Hepatocyte (in vitro differentiated cells): ENCODE measurements at regions not wholly inside any gene's neighbourhood (a gene's known extent, or its start where the extent isn't known, plus 50 kb on each side); places are given as distances from the start of the nearest gene placed in this dataset.
"Not testable (repeated sequence)": the region's sequence is repeated elsewhere in the genome, so short reads cannot be mapped to it uniquely, and the experiment has no call there.

Experiments
- DNase-seq: peaks from one replicate; pipeline ENCODE4 v3.0.0-alpha.2; 2016; ENCODE audit warnings: low spot score
- H2AFZ ChIP-seq: fragments of 200-600 bp; sonication (generic); 2 replicates; pipeline ENCODE4 v1.6.0; 2016; ENCODE audit warnings: antibody characterized with exemption, mild to moderate bottlenecking
- H3K27ac ChIP-seq: fragments of 200-600 bp; sonication (generic); 2 replicates; pipeline ENCODE4 v1.5.1; 2016; ENCODE audit warnings: mild to moderate bottlenecking
- H3K27me3 ChIP-seq: fragments of 200-600 bp; sonication (generic); 2 replicates; pipeline ENCODE4 v1.6.1; 2016
- H3K36me3 ChIP-seq: fragments of 200-600 bp; sonication (generic); replicated peaks from 2 replicates; pipeline ENCODE4 v1.5.1; 2016; ENCODE audit warnings: low read depth; ENCODE audit not compliant: insufficient read depth
- H3K4me1 ChIP-seq: fragments of 200-600 bp; sonication (generic); 2 replicates; pipeline ENCODE4 v1.5.1; 2016; ENCODE audit warnings: mild to moderate bottlenecking, moderate library complexity; ENCODE audit not compliant: insufficient read depth
- H3K4me2 ChIP-seq: fragments of 200-600 bp; sonication (generic); 2 replicates; pipeline ENCODE4 v1.6.0; 2016
- H3K4me3 ChIP-seq: fragments of 200-600 bp; sonication (generic); 2 replicates; pipeline ENCODE4 v1.5.1; 2016; ENCODE audit warnings: mild to moderate bottlenecking
- H3K79me2 ChIP-seq: fragments of 200-600 bp; sonication (generic); 2 replicates; pipeline ENCODE4 v1.6.0; 2017; ENCODE audit warnings: mild to moderate bottlenecking
- H3K9me2 ChIP-seq: fragments of 200-600 bp; sonication (generic); replicated peaks from 2 replicates; pipeline ENCODE4 v1.6.0; 2017; ENCODE audit warnings: mild to moderate bottlenecking; ENCODE audit not compliant: insufficient read depth
- H3K9me3 ChIP-seq: fragments of 200-600 bp; sonication (generic); 2 replicates; pipeline ENCODE4 v1.5.1; 2016; ENCODE audit warnings: low read depth, mild to moderate bottlenecking
- H4K20me1 ChIP-seq: fragments of 200-600 bp; sonication (generic); 2 replicates; pipeline ENCODE4 v1.6.0; 2016; ENCODE audit warnings: mild to moderate bottlenecking; ENCODE audit not compliant: insufficient read depth, poor library complexity, severe bottlenecking
- EZH2 ChIP-seq: fragments of 200-600 bp; sonication (generic); IDR thresholded peaks from 2 replicates; pipeline ENCODE4 v1.6.1; 2016; ENCODE audit warnings: antibody characterized with exemption, mild to moderate bottlenecking, borderline replicate concordance
- EZH2phosphoT487 ChIP-seq: fragments of 200-600 bp; sonication (generic); IDR thresholded peaks from one replicate; pipeline ENCODE4 v1.6.1; 2018; ENCODE audit warnings: antibody characterized with exemption, mild to moderate bottlenecking, low read depth, moderate library complexity; ENCODE audit not compliant: unreplicated experiment, severe bottlenecking
- WGBS: methylation state at CpG from one replicate; pipeline ENCODE4 v1.1.6; 2016; ENCODE audit warnings: low lambda C conversion rate; ENCODE audit errors: missing lambda C conversion rate; 5-methylcytosine and 5-hydroxymethylcytosine counted together
- TF ChIP-seq, protein P1 (sequence below): fragments of 200-600 bp; sonication (generic); IDR thresholded peaks from 2 replicates; pipeline ENCODE4 v1.5.1; 2016; ENCODE audit warnings: antibody characterized with exemption, mild to moderate bottlenecking; ENCODE audit not compliant: poor library complexity

DNA sequence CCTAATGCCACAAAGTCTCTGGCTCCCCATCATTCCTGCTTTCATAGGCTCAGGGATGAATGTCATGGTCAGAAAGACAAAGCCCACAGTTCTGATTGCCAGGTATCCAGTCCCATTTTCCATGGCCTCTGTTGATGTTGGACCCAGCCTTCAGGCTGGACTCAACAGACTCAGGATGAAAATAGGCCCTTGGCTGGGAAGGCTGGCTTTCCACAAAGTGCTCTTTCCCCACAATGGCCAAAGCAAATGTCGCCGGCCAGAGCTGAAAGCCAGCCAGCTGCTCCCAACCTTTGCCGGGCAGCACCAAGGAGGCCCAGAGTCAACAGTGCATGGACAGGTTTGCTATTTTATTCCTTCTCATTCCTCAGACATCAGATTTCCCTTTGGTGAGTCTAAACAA, 430.1 kb upstream of the FGF16 start:
- Histone ChIP-seq H3K4me2 (no peak overlapping the region), H3K27me3 (no peaks in the 10 kb centered on the region), H3K4me3 (no peak overlapping the region), H3K9me3 (no peaks in the 10 kb centered on the region), H3K36me3 (no peaks in the 10 kb centered on the region), H4K20me1 (no peaks in the 10 kb centered on the region), H3K9me2 (no peaks in the 10 kb centered on the region), H3K27ac (no peak overlapping the region), H3K79me2 (no peaks in the 10 kb centered on the region), H3K4me1 (no peaks in the 10 kb centered on the region), H2AFZ (no peak overlapping the region)
- 62% methylated on average over 3 of the region's 3 CpGs for WGBS
- TF ChIP-seq EZH2 = no peak
- no peak for TF ChIP-seq EZH2phosphoT487
- TF ChIP-seq, protein P1, sequence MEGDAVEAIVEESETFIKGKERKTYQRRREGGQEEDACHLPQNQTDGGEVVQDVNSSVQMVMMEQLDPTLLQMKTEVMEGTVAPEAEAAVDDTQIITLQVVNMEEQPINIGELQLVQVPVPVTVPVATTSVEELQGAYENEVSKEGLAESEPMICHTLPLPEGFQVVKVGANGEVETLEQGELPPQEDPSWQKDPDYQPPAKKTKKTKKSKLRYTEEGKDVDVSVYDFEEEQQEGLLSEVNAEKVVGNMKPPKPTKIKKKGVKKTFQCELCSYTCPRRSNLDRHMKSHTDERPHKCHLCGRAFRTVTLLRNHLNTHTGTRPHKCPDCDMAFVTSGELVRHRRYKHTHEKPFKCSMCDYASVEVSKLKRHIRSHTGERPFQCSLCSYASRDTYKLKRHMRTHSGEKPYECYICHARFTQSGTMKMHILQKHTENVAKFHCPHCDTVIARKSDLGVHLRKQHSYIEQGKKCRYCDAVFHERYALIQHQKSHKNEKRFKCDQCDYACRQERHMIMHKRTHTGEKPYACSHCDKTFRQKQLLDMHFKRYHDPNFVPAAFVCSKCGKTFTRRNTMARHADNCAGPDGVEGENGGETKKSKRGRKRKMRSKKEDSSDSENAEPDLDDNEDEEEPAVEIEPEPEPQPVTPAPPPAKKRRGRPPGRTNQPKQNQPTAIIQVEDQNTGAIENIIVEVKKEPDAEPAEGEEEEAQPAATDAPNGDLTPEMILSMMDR = no peak
- no peak for DNase-seq

DNA sequence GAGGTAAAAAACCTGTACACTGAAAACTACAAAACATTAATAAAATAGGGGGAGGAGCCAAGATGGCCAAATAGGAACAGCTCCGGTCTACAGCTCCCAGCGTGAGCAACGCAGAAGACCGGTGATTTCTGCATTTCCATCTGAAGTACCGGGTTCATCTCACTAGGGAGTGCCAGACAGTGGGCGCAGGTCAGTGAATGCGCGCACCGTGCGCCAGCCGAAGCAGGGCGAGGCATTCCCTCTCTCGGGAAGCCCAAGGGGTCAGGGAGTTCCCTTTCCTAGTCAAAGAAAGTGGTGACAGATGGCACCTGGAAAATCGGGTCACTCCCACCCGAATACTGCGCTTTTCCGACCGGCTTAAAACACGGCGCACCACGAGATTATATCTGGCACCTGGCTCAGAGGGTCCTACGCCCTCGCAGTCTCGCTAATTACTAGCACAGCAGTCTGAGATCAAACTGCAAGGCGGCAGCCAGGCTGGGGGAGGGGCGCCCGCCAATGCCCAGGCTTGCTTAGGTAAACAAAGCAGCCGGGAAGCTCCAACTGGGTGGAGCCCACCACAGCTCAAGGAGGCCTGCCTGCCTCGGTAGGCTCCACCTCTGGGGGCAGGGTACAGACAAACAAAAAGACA, 400.9 kb upstream of the FGF16 start:
- not testable (repeated sequence) for H3K9me2 ChIP-seq, H3K4me1 ChIP-seq, H3K36me3 ChIP-seq, H4K20me1 ChIP-seq, H3K27me3 ChIP-seq, H3K79me2 ChIP-seq, H3K9me3 ChIP-seq
- Histone ChIP-seq H3K4me2 (peak overlapping the region; percentile 77), H2AFZ (peak overlapping the region; percentile 52), H3K4me3 (peak overlapping the region; percentile 16), H3K27ac (peak overlapping the region; percentile 55)
- peak; percentile 16 for DNase-seq
- TF ChIP-seq, protein P1 = peak; percentile 26
- 36% methylated on average over 23 of the region's 29 CpGs for WGBS

DNA sequence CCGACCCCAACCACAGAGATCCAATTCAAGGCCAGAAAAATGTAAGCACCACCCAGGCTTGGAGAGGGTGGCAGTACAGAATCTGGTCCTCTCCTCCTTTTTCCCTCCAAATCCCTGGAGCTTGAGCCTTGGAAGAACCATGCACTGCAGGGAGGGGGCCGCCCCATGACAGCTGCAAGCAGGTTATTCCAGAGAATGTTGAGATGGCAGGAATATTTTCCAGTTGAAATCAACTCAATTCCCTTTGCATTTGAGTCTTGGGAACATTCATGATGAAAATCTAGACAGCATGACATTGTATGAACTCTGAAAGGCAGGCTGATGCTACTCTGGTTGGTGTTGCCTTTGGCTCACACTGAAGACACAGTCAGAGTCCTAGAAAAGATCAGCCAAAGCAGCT, 386.6 kb upstream of the FGF16 start:
- Histone ChIP-seq H3K36me3 (no peaks in the 10 kb centered on the region), H3K9me3 (no peaks in the 10 kb centered on the region), H3K79me2 (no peaks in the 10 kb centered on the region), H3K9me2 (no peaks in the 10 kb centered on the region), H4K20me1 (no peaks in the 10 kb centered on the region), H3K4me3 (no peak overlapping the region), H3K4me1 (no peaks in the 10 kb centered on the region), H3K4me2 (no peak overlapping the region), H2AFZ (no peak overlapping the region), H3K27me3 (no peaks in the 10 kb centered on the region), H3K27ac (no peak overlapping the region)
- TF ChIP-seq, protein P1 = no peak
- TF ChIP-seq EZH2 = no peak
- no peak for TF ChIP-seq EZH2phosphoT487
- DNase-seq = no peak
- 62% methylated on average over 2 of the region's 2 CpGs for WGBS

DNA sequence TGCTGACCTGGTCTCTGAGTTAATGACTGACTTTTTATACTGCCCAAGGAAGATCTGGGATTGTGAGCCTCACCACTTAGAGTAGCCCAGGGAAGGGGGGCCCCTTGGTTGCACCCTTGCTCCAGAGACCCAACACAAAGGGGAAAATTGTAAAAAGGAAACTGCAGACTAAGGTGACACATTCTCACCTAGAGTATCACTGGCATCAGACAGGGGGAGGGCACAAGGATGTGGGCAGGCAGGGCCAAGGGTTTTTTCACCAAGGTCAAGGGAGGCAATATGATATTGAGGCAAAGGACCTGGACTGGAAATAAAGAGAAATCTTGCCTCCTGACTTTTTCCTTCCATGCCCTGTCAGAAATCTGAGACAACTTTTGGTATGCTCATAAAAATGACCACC, 386.2 kb upstream of the FGF16 start:
- Histone ChIP-seq H3K36me3 (no peaks in the 10 kb centered on the region), H3K4me2 (no peak overlapping the region), H3K27me3 (no peaks in the 10 kb centered on the region), H3K79me2 (no peaks in the 10 kb centered on the region), H3K4me1 (no peaks in the 10 kb centered on the region), H3K9me3 (no peaks in the 10 kb centered on the region), H3K9me2 (no peaks in the 10 kb centered on the region), H2AFZ (no peak overlapping the region), H3K4me3 (no peak overlapping the region), H4K20me1 (no peaks in the 10 kb centered on the region), H3K27ac (no peak overlapping the region)
- TF ChIP-seq, protein P1 = no peak
- TF ChIP-seq EZH2phosphoT487 (no peak), EZH2 (no peak)
- no peak for DNase-seq
